IPS-18c (cell line): ENCODE measurements at regions not wholly inside any gene's neighbourhood (a gene's known extent, or its start where the extent isn't known, plus 50 kb on each side); places are given as distances from the start of the nearest gene placed in this dataset.

Experiments
- H3K4me3 ChIP-seq: 2 replicates; pipeline ENCODE4 v1.7.0; 2013; ENCODE audit warnings: low read depth, mild to moderate bottlenecking, low read length, moderate library complexity; ENCODE audit not compliant: insufficient read depth
- H3K9me3 ChIP-seq: one replicate; pipeline ENCODE4 v1.6.1; 2013; ENCODE audit warnings: mild to moderate bottlenecking, low read length, moderate library complexity; ENCODE audit not compliant: control insufficient read depth, insufficient read depth

- H3K4me3 ChIP-seq: no peak overlapping the region
These were observed 93.5 kb upstream of the ETV6 start for GRCh38 chr12:11555743-11556625.

GRCh38 chr12:11556682-11557081, 92.8 kb upstream of the ETV6 start:
- Histone ChIP-seq H3K9me3 (no peaks in the 10 kb centered on the region), H3K4me3 (no peak overlapping the region)

More at GRCh38 chr12:11555743-11556625, 93.5 kb upstream of the ETV6 start:
- no peaks in the 10 kb centered on the region for H3K9me3 ChIP-seq

- no peak overlapping the region for H3K4me3 ChIP-seq
- H3K9me3 ChIP-seq: no peaks in the 10 kb centered on the region
These were observed 89.7 kb upstream of the ETV6 start for GRCh38 chr12:11559626-11560340.

- Histone ChIP-seq H3K4me3 (no peak overlapping the region), H3K9me3 (no peaks in the 10 kb centered on the region)
These were observed 88.1 kb upstream of the ETV6 start for GRCh38 chr12:11561411-11561810.

GRCh38 chr12:11563785-11564739, 85.4 kb upstream of the ETV6 start:
- Histone ChIP-seq H3K4me3 (no peak overlapping the region), H3K9me3 (no peaks in the 10 kb centered on the region)

GRCh38 chr12:11564984-11565651, 84.4 kb upstream of the ETV6 start:
- Histone ChIP-seq H3K4me3 (no peak overlapping the region), H3K9me3 (no peaks in the 10 kb centered on the region)

- no peak overlapping the region for H3K4me3 ChIP-seq
- H3K9me3 ChIP-seq: no peaks in the 10 kb centered on the region
These were observed 83.7 kb upstream of the ETV6 start for GRCh38 chr12:11565752-11566151.

- H3K4me3 ChIP-seq: no peak overlapping the region
- H3K9me3 ChIP-seq: no peaks in the 10 kb centered on the region
These were observed 81.2 kb upstream of the ETV6 start for GRCh38 chr12:11568155-11568761.

- no peak overlapping the region for H3K4me3 ChIP-seq
These were observed 80.6 kb upstream of the ETV6 start for GRCh38 chr12:11568762-11569478.

GRCh38 chr12:11569716-11570115, 79.8 kb upstream of the ETV6 start:
- H3K4me3 ChIP-seq: no peak overlapping the region
- H3K9me3 ChIP-seq: no peaks in the 10 kb centered on the region

More at GRCh38 chr12:11568762-11569478, 80.6 kb upstream of the ETV6 start:
- no peaks in the 10 kb centered on the region for H3K9me3 ChIP-seq

GRCh38 chr12:11573880-11574279, 75.6 kb upstream of the ETV6 start:
- no peaks in the 10 kb centered on the region for H3K9me3 ChIP-seq
- no peak overlapping the region for H3K4me3 ChIP-seq

GRCh38 chr12:11576104-11576503, 73.4 kb upstream of the ETV6 start:
- H3K9me3 ChIP-seq: no peaks in the 10 kb centered on the region
- H3K4me3 ChIP-seq: no peak overlapping the region

- H3K4me3 ChIP-seq: no peak overlapping the region
- H3K9me3 ChIP-seq: no peaks in the 10 kb centered on the region
These were observed 71.7 kb upstream of the ETV6 start for GRCh38 chr12:11577658-11578260.

- Histone ChIP-seq H3K4me3 (no peak overlapping the region), H3K9me3 (no peaks in the 10 kb centered on the region)
These were observed 70.9 kb upstream of the ETV6 start for GRCh38 chr12:11578461-11578993.

GRCh38 chr12:11580125-11580751, 69.2 kb upstream of the ETV6 start:
- H3K9me3 ChIP-seq: no peaks in the 10 kb centered on the region
- H3K4me3 ChIP-seq: no peak overlapping the region
